ENCODE measurements at regions not wholly inside any gene's neighbourhood (a gene's known extent, or its start where the extent isn't known, plus 50 kb on each side); places are given as distances from the start of the nearest gene placed in this dataset.

DNA sequence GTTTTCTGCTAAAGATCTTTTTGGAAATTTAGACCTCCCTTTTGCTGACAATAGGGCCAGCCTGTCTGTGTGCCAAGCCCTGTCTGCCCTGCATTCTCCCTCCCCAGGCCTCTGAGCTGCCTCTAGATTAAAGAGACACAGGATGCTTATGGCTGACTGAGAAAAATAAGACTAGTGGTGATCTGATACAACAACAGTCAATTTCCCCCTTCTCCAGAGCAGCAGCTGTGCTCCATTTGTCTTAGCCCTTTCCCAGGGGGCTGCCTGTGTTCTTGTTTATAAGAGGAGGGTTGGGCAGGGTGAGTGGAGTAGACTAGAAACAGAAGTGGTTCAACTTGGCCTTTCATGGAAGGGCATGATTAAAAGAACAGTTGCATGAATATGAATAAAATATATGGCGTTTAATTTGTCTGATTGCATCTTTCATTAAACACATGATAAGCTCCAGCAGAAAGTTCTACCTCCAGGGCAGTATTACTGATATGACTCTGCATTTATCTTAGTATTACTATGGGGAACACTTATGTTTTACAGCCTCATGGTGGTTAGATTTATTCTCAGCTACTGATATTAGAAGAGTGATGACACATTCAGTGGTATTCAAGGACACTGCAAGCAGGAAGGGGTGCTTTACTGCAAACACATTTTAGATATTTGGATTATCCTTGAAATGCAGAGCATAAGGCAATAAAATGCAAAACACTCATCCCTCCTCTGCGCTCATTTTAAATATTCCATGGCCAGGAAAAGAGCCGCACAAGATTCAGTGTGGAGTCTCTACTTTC is 150.2 kb upstream of the CLEC14A start (continued):
- TF ChIP-seq NR2C2 (CRISPR knock-in tag; IDR thresholded peaks at IDR 0.05): no peak
- no peak for TF ChIP-seq NR2C2 (tag; IDR thresholded peaks at IDR 0.05)
- TF ChIP-seq CBFA2T2 (conservative IDR thresholded peaks at IDR 0.05): no peak
- no peak for TF ChIP-seq SRSF3 (IDR thresholded peaks at IDR 0.05; ENCODE audit: insufficient read depth, low read length)
- TF ChIP-seq, protein P1, sequence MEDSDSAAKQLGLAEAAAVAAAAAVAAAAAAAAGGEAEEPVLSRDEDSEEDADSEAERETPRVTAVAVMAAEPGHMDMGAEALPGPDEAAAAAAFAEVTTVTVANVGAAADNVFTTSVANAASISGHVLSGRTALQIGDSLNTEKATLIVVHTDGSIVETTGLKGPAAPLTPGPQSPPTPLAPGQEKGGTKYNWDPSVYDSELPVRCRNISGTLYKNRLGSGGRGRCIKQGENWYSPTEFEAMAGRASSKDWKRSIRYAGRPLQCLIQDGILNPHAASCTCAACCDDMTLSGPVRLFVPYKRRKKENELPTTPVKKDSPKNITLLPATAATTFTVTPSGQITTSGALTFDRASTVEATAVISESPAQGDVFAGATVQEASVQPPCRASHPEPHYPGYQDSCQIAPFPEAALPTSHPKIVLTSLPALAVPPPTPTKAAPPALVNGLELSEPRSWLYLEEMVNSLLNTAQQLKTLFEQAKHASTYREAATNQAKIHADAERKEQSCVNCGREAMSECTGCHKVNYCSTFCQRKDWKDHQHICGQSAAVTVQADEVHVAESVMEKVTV (CRISPR knock-in tag; IDR thresholded peaks at IDR 0.05): no peak
- TF ChIP-seq ESRRB (CRISPR knock-in tag; IDR thresholded peaks at IDR 0.05; ENCODE audit: borderline replicate concordance): no peak
- TF ChIP-seq, protein P2, sequence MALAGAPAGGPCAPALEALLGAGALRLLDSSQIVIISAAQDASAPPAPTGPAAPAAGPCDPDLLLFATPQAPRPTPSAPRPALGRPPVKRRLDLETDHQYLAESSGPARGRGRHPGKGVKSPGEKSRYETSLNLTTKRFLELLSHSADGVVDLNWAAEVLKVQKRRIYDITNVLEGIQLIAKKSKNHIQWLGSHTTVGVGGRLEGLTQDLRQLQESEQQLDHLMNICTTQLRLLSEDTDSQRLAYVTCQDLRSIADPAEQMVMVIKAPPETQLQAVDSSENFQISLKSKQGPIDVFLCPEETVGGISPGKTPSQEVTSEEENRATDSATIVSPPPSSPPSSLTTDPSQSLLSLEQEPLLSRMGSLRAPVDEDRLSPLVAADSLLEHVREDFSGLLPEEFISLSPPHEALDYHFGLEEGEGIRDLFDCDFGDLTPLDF (CRISPR knock-in tag; IDR thresholded peaks at IDR 0.05): no peak
- TF ChIP-seq, protein P3, sequence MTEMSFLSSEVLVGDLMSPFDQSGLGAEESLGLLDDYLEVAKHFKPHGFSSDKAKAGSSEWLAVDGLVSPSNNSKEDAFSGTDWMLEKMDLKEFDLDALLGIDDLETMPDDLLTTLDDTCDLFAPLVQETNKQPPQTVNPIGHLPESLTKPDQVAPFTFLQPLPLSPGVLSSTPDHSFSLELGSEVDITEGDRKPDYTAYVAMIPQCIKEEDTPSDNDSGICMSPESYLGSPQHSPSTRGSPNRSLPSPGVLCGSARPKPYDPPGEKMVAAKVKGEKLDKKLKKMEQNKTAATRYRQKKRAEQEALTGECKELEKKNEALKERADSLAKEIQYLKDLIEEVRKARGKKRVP (CRISPR knock-in tag; IDR thresholded peaks at IDR 0.05): no peak
- TF ChIP-seq, protein P4, sequence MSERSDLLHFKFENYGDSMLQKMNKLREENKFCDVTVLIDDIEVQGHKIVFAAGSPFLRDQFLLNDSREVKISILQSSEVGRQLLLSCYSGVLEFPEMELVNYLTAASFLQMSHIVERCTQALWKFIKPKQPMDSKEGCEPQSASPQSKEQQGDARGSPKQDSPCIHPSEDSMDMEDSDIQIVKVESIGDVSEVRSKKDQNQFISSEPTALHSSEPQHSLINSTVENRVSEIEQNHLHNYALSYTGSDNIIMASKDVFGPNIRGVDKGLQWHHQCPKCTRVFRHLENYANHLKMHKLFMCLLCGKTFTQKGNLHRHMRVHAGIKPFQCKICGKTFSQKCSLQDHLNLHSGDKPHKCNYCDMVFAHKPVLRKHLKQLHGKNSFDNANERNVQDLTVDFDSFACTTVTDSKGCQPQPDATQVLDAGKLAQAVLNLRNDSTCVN (CRISPR knock-in tag; IDR thresholded peaks at IDR 0.05): no peak
- TF ChIP-seq MEF2A (IDR thresholded peaks at IDR 0.05; ENCODE audit: control insufficient read depth, low read depth, low read length): no peak
